Astrocyte (in vitro differentiated cells and primary cell): ENCODE measurements at regions not wholly inside any gene's neighbourhood (a gene's known extent, or its start where the extent isn't known, plus 50 kb on each side); places are given as distances from the start of the nearest gene placed in this dataset.

Experiments
- DNase-seq: peaks from one replicate; pipeline ENCODE4 v3.0.0-alpha.2; 2010; ENCODE audit warnings: low read depth
- FAIRE-seq: peaks from 2 replicates; lab custom pipeline; 2011; peaks lifted over from hg19 to GRCh38; lab: Jason Lieb, UNC
- H2AFZ ChIP-seq: 2 replicates; pipeline ENCODE4 v1.6.0; 2012; ENCODE audit warnings: low read depth, low read length, inconsistent platforms
- H3K27ac ChIP-seq: 2 replicates; pipeline ENCODE4 v1.5.1; 2011; ENCODE audit warnings: low read depth, low read length, inconsistent platforms
- H3K27me3 ChIP-seq: 2 replicates; pipeline ENCODE4 v1.6.0; 2011; ENCODE audit warnings: low read length, inconsistent platforms; ENCODE audit not compliant: insufficient read depth
- H3K36me3 ChIP-seq: 2 replicates; pipeline ENCODE4 v1.5.1; 2011; ENCODE audit warnings: low read length, inconsistent platforms; ENCODE audit not compliant: insufficient read depth
- H3K4me1 ChIP-seq: 2 replicates; pipeline ENCODE4 v1.5.1; 2011; ENCODE audit warnings: low read length, inconsistent platforms; ENCODE audit not compliant: insufficient read depth
- H3K4me2 ChIP-seq: 2 replicates; pipeline ENCODE4 v1.6.0; 2012; ENCODE audit warnings: low read length, inconsistent platforms
- H3K4me3 ChIP-seq: 2 replicates; pipeline ENCODE4 v1.5.1; 2011; ENCODE audit warnings: low read depth, mild to moderate bottlenecking, low read length, inconsistent platforms; ENCODE audit not compliant: insufficient read depth
- H3K79me2 ChIP-seq: 2 replicates; pipeline ENCODE4 v1.6.0; 2012; ENCODE audit warnings: mild to moderate bottlenecking, low read length, inconsistent platforms; ENCODE audit not compliant: insufficient read depth
- H3K9ac ChIP-seq: 2 replicates; pipeline ENCODE4 v1.6.0; 2012; ENCODE audit warnings: mild to moderate bottlenecking, low read length, inconsistent platforms
- H3K9me3 ChIP-seq: 2 replicates; pipeline ENCODE4 v1.5.1; 2012; ENCODE audit warnings: low read depth, mild to moderate bottlenecking, low read length, inconsistent platforms; ENCODE audit not compliant: insufficient read depth
- H4K20me1 ChIP-seq: 2 replicates; pipeline ENCODE4 v1.6.0; 2012; ENCODE audit warnings: low read length, inconsistent platforms; ENCODE audit not compliant: insufficient read depth
- H3K27ac Mint-ChIP-seq: one replicate; pipeline ENCODE4 v1.8.0; 2021; ENCODE audit warnings: mild to moderate bottlenecking, mixed read lengths; ENCODE audit not compliant: unreplicated experiment
- H3K27me3 Mint-ChIP-seq: one replicate; pipeline ENCODE4 v1.8.0; 2021; ENCODE audit warnings: low read depth, mixed read lengths; ENCODE audit not compliant: unreplicated experiment
- H3K36me3 Mint-ChIP-seq: one replicate; pipeline ENCODE4 v1.8.0; 2021; ENCODE audit warnings: low read depth, mixed read lengths; ENCODE audit not compliant: unreplicated experiment
- H3K4me1 Mint-ChIP-seq: one replicate; pipeline ENCODE4 v1.8.0; 2021; ENCODE audit warnings: low read depth, mixed read lengths; ENCODE audit not compliant: unreplicated experiment
- H3K4me3 Mint-ChIP-seq: one replicate; pipeline ENCODE4 v1.8.0; 2021; ENCODE audit warnings: mild to moderate bottlenecking, moderate library complexity, mixed read lengths; ENCODE audit not compliant: unreplicated experiment
- H3K9me3 Mint-ChIP-seq: one replicate; pipeline ENCODE4 v1.8.0; 2021; ENCODE audit warnings: mild to moderate bottlenecking, mixed read lengths; ENCODE audit not compliant: unreplicated experiment
- EZH2 ChIP-seq: IDR thresholded peaks from 2 replicates; pipeline ENCODE4 v1.6.1; 2012; ENCODE audit warnings: mild to moderate bottlenecking, low read length, inconsistent platforms; ENCODE audit not compliant: insufficient read depth
- TF ChIP-seq, protein P1 (sequence below): IDR thresholded peaks from 2 replicates; pipeline ENCODE4 v1.5.1; 2011; ENCODE audit warnings: low read depth, mild to moderate bottlenecking, inconsistent platforms, low read length, moderate library complexity; ENCODE audit not compliant: insufficient read depth

GRCh38 chr1:38138498-38139233 lies 92.1 kb upstream of the POU3F1 start:
- Histone ChIP-seq H3K79me2 (no peaks in the 10 kb centered on the region), H3K9ac (peak overlapping the region; percentile 45), H3K4me1 (peaks cover 28% of the 10 kb centered on the region), H2AFZ (peak overlapping the region; percentile 35), H3K9me3 (no peaks in the 10 kb centered on the region), H3K4me2 (peak overlapping the region; percentile 66), H3K27me3 (peaks cover 22% of the 10 kb centered on the region), H3K36me3 (no peaks in the 10 kb centered on the region), H3K27ac (peak overlapping the region; percentile 63), H3K4me3 (no peak overlapping the region), H4K20me1 (no peaks in the 10 kb centered on the region)
- Mint-ChIP-seq H3K4me1 (peaks cover 43% of the 10 kb centered on the region), H3K36me3 (peaks cover 3% of the 10 kb centered on the region), H3K4me3 (no peak overlapping the region), H3K27me3 (peaks cover 33% of the 10 kb centered on the region), H3K9me3 (no peaks in the 10 kb centered on the region), H3K27ac (peak overlapping the region; percentile 97)
- TF ChIP-seq, protein P1, sequence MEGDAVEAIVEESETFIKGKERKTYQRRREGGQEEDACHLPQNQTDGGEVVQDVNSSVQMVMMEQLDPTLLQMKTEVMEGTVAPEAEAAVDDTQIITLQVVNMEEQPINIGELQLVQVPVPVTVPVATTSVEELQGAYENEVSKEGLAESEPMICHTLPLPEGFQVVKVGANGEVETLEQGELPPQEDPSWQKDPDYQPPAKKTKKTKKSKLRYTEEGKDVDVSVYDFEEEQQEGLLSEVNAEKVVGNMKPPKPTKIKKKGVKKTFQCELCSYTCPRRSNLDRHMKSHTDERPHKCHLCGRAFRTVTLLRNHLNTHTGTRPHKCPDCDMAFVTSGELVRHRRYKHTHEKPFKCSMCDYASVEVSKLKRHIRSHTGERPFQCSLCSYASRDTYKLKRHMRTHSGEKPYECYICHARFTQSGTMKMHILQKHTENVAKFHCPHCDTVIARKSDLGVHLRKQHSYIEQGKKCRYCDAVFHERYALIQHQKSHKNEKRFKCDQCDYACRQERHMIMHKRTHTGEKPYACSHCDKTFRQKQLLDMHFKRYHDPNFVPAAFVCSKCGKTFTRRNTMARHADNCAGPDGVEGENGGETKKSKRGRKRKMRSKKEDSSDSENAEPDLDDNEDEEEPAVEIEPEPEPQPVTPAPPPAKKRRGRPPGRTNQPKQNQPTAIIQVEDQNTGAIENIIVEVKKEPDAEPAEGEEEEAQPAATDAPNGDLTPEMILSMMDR: peak; percentile 32
- no peak for TF ChIP-seq EZH2
- DNase-seq (peak; percentile 97), FAIRE-seq (peak; percentile 97)

DNA sequence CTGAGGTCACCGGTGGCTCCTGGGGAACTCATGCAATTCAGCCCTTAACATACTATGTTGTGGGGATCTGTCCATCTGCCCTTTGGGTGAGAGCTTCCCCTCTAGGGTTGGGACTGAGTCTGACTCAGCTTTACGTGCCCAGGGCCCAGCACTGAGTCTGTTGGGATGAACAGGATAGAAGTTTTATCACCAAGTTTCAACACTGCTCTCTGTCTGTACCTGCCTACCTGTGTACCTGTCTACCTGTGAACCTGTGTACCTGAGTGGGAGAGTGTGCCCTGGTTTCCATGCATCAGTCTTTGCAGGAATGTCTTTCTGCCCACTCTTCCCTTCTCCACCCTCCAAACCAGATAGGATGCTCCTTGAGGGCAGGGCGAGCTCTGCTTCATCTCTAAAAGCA lies 90.6 kb upstream of the POU3F1 start:
- Histone ChIP-seq H2AFZ (no peak overlapping the region), H3K9me3 (no peaks in the 10 kb centered on the region), H3K27me3 (peaks cover 18% of the 10 kb centered on the region), H4K20me1 (no peaks in the 10 kb centered on the region), H3K4me1 (peaks cover 30% of the 10 kb centered on the region), H3K79me2 (no peaks in the 10 kb centered on the region), H3K9ac (no peak overlapping the region), H3K27ac (no peak overlapping the region), H3K4me3 (no peak overlapping the region), H3K36me3 (no peaks in the 10 kb centered on the region), H3K4me2 (no peak overlapping the region)
- no peak for DNase-seq
- peak overlapping the region; percentile 12 for H3K27ac Mint-ChIP-seq
- H3K27me3 Mint-ChIP-seq: peaks cover 28% of the 10 kb centered on the region
- no peak overlapping the region for H3K4me3 Mint-ChIP-seq
- no peaks in the 10 kb centered on the region for H3K9me3 Mint-ChIP-seq
- no peak for FAIRE-seq
- H3K4me1 Mint-ChIP-seq: peaks cover 49% of the 10 kb centered on the region
- H3K36me3 Mint-ChIP-seq: peaks cover 3% of the 10 kb centered on the region
- TF ChIP-seq, protein P1: no peak
- no peak for TF ChIP-seq EZH2
